CD4-positive, alpha-beta T cell treated with Interleukin-10 for 1 hour (primary cell): ENCODE measurements at regions not wholly inside any gene's neighbourhood (a gene's known extent, or its start where the extent isn't known, plus 50 kb on each side); places are given as distances from the start of the nearest gene placed in this dataset.
"Not testable (repeated sequence)": the region's sequence is repeated elsewhere in the genome, so short reads cannot be mapped to it uniquely, and the experiment has no call there.

Experiments used
- DNase-seq: peaks from one replicate; pipeline ENCODE4 v3.0.0-alpha.2; 2020

GRCh38 chr16:29578898-29579297 is 72.7 kb upstream of the NPIPB12 start:
- DNase-seq, result not testable (repeated sequence)

GRCh38 chr16:29581764-29582163 is 75.6 kb upstream of the NPIPB12 start:
- DNase-seq, result not testable (repeated sequence)

- DNase-seq, result not testable (repeated sequence)
Measured at GRCh38 chr16:29591919-29592318, 71.1 kb upstream of the SPN start.

GRCh38 chr16:29594269-29594925 is 68.7 kb upstream of the SPN start:
- peak; percentile 46 for DNase-seq

GRCh38 chr16:29594926-29595838 is 67.9 kb upstream of the SPN start:
- peak; percentile 92 for DNase-seq

- not testable (repeated sequence) for DNase-seq
Measured at GRCh38 chr16:29597030-29597429, 66.0 kb upstream of the SPN start.

GRCh38 chr16:29600111-29601000 is 62.7 kb upstream of the SPN start:
- peak; percentile 62 for DNase-seq

- not testable (repeated sequence) for DNase-seq
Measured at GRCh38 chr16:29602247-29602625, 60.8 kb upstream of the SPN start.

GRCh38 chr16:29602683-29603088 is 60.4 kb upstream of the SPN start:
- not testable (repeated sequence) for DNase-seq

GRCh38 chr16:29604631-29605549 is 58.2 kb upstream of the SPN start:
- not testable (repeated sequence) for DNase-seq

- not testable (repeated sequence) for DNase-seq
Measured at GRCh38 chr16:29605593-29606205, 57.3 kb upstream of the SPN start.

GRCh38 chr16:29606669-29607427 is 56.2 kb upstream of the SPN start:
- DNase-seq, result not testable (repeated sequence)

GRCh38 chr16:29607428-29607823 is 55.6 kb upstream of the SPN start:
- not testable (repeated sequence) for DNase-seq

GRCh38 chr16:29612381-29613306 is 50.4 kb upstream of the SPN start:
- peak; percentile 43 for DNase-seq
